GM23338 (cell line): ENCODE measurements at regions not wholly inside any gene's neighbourhood (a gene's known extent, or its start where the extent isn't known, plus 50 kb on each side); places are given as distances from the start of the nearest gene placed in this dataset.

Experiments used
- ATAC-seq: fragments of 200-7000 bp; cut with Tn5 transposase; 3 replicates; pipeline ENCODE4 v1.9.1; 2020
- DNase-seq: peaks from one replicate; pipeline ENCODE4 v3.0.0-alpha.2; 2015; ENCODE audit warnings: low spot score
- H2AFZ ChIP-seq: fragments of 200-600 bp; sonication (generic); 2 replicates; pipeline ENCODE4 v1.8.0; 2016; ENCODE audit warnings: antibody characterized with exemption, mild to moderate bottlenecking, moderate library complexity
- H3F3A ChIP-seq: fragments of 200-600 bp; sonication (generic); replicated peaks from 2 replicates; pipeline ENCODE4 v1.8.0; 2017; ENCODE audit warnings: antibody characterized with exemption, mixed run types, low read depth
- H3K27ac ChIP-seq: fragments of 200-600 bp; sonication (generic); 2 replicates; pipeline ENCODE4 v1.6.1; 2016; ENCODE audit warnings: low read depth
- H3K27me3 ChIP-seq: fragments of 200-600 bp; sonication (generic); 2 replicates; pipeline ENCODE4 v1.8.0; 2016; ENCODE audit warnings: mild to moderate bottlenecking, mixed run types, moderate library complexity; ENCODE audit not compliant: insufficient read depth
- H3K36me3 ChIP-seq: fragments of 200-600 bp; sonication (generic); 2 replicates; pipeline ENCODE4 v1.8.0; 2016; ENCODE audit warnings: mild to moderate bottlenecking; ENCODE audit not compliant: insufficient read depth
- H3K4me1 ChIP-seq: fragments of 200-600 bp; sonication (generic); 2 replicates; pipeline ENCODE4 v1.8.0; 2016; ENCODE audit warnings: mild to moderate bottlenecking, moderate library complexity; ENCODE audit not compliant: insufficient read depth
- H3K4me2 ChIP-seq: fragments of 200-600 bp; sonication (generic); 2 replicates; pipeline ENCODE4 v1.7.1; 2017; ENCODE audit warnings: mixed run types
- H3K4me3 ChIP-seq: fragments of 200-600 bp; sonication (generic); 2 replicates; pipeline ENCODE4 v1.6.1; 2016; ENCODE audit warnings: mixed run types
- H3K79me2 ChIP-seq: fragments of 200-600 bp; sonication (generic); replicated peaks from 2 replicates; pipeline ENCODE4 v1.8.0; 2017; ENCODE audit warnings: mild to moderate bottlenecking; ENCODE audit not compliant: insufficient read depth
- H3K9me2 ChIP-seq: fragments of 200-600 bp; sonication (generic); 2 replicates; pipeline ENCODE4 v1.8.0; 2017; ENCODE audit not compliant: insufficient read depth
- H4K20me1 ChIP-seq: fragments of 200-600 bp; sonication (generic); replicated peaks from 2 replicates; pipeline ENCODE4 v1.8.0; 2017; ENCODE audit warnings: mild to moderate bottlenecking; ENCODE audit not compliant: insufficient read depth
- H3K27ac Mint-ChIP-seq: 2 replicates; pipeline ENCODE4 v1.8.0; 2020; ENCODE audit warnings: inconsistent platforms, mild to moderate bottlenecking, moderate library complexity, mixed read lengths
- H3K27me3 Mint-ChIP-seq: 3 replicates; pipeline ENCODE4 v1.8.0; 2022; ENCODE audit warnings: low read depth, mild to moderate bottlenecking, moderate library complexity, mixed read lengths, inconsistent platforms; ENCODE audit not compliant: insufficient read depth, poor library complexity
- H3K36me3 Mint-ChIP-seq: 3 replicates; pipeline ENCODE4 v1.8.0; 2021; ENCODE audit warnings: low read depth, mild to moderate bottlenecking, inconsistent platforms, moderate library complexity, mixed read lengths
- H3K4me1 Mint-ChIP-seq: 3 replicates; pipeline ENCODE4 v1.8.0; 2020; ENCODE audit warnings: mild to moderate bottlenecking, inconsistent platforms, mixed read lengths
- H3K4me3 Mint-ChIP-seq: 3 replicates; pipeline ENCODE4 v1.8.0; 2021; ENCODE audit warnings: moderate library complexity, mild to moderate bottlenecking, inconsistent platforms, mixed read lengths
- H3K9me3 Mint-ChIP-seq: 3 replicates; pipeline ENCODE4 v1.8.0; 2020; ENCODE audit warnings: moderate library complexity, mild to moderate bottlenecking, inconsistent platforms, mixed read lengths
- CREB1 ChIP-seq: fragments of 250-450 bp; sonication (Bioruptor Pico); IDR thresholded peaks from 2 replicates; pipeline ENCODE4 v1.5.0; 2020; ENCODE audit warnings: low read depth, mild to moderate bottlenecking, moderate library complexity
- EZH2 ChIP-seq: fragments of 200-600 bp; sonication (generic); IDR thresholded peaks from one replicate; pipeline ENCODE4 v1.8.0; 2017; ENCODE audit warnings: antibody characterized with exemption, mild to moderate bottlenecking, low read depth; ENCODE audit not compliant: unreplicated experiment
- EZH2phosphoT487 ChIP-seq: fragments of 200-600 bp; sonication (generic); IDR thresholded peaks from one replicate; pipeline ENCODE4 v1.8.1; 2018; ENCODE audit warnings: antibody characterized with exemption; ENCODE audit not compliant: unreplicated experiment
- JUNB ChIP-seq: IDR thresholded peaks from one replicate; pipeline ENCODE4 v1.6.1; 2016; ENCODE audit warnings: antibody characterized with exemption; ENCODE audit not compliant: unreplicated experiment
- NANOG ChIP-seq: IDR thresholded peaks from 2 replicates; pipeline ENCODE4 v1.6.1; 2016; ENCODE audit warnings: antibody characterized with exemption, borderline replicate concordance
- STAT1 ChIP-seq: IDR thresholded peaks from one replicate; pipeline ENCODE4 v1.6.1; 2016; ENCODE audit warnings: antibody characterized with exemption; ENCODE audit not compliant: unreplicated experiment
- ZNF114 ChIP-seq: fragments of 250-450 bp; sonication (Bioruptor Pico); IDR thresholded peaks from 2 replicates; pipeline ENCODE4 v1.5.0; 2020; ENCODE audit warnings: mild to moderate bottlenecking, moderate library complexity
- ZNF331 ChIP-seq: fragments of 250-450 bp; sonication (Bioruptor Pico); IDR thresholded peaks from 2 replicates; pipeline ENCODE4 v1.5.0; 2020; ENCODE audit warnings: low read depth, mild to moderate bottlenecking, moderate library complexity

DNA sequence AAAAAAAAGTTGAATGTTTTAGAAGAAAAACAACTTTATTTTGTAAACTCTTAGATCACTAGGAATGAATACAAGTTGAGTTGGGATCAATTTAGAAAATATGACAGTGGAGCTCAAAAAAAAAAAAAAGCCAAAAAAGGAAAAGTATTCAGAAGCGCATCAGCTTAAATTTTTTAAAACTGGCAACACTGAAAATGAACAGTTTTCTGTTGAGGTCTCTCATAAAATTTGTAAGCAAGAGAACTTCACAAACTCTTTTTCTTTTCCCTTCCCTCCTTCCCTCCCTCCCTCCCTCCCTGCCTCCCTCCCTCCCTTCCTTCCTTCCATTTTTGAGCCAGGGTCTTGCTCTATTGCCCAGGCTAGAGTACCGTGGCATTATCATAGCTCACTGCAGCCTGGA, 143.9 kb downstream of the B3GNT2 start:
- H3F3A ChIP-seq: no peaks in the 10 kb centered on the region
- H3K4me3 ChIP-seq: no peak overlapping the region
- no peaks in the 10 kb centered on the region for H3K36me3 ChIP-seq
- H3K4me3 Mint-ChIP-seq: no peak overlapping the region
- no peak for DNase-seq
- H3K27me3 ChIP-seq: no peaks in the 10 kb centered on the region
- no peaks in the 10 kb centered on the region for H3K79me2 ChIP-seq
- no peak overlapping the region for H3K27ac Mint-ChIP-seq
- H3K4me2 ChIP-seq: no peak overlapping the region
- no peak overlapping the region for H3K27ac ChIP-seq
- no peaks in the 10 kb centered on the region; the same call in 2 of the 3 replicates for H3K36me3 Mint-ChIP-seq
- H4K20me1 ChIP-seq: no peaks in the 10 kb centered on the region
- H2AFZ ChIP-seq: no peak overlapping the region
- peaks cover 4% of the 10 kb centered on the region for H3K27me3 Mint-ChIP-seq
- ATAC-seq: no peak
- H3K4me1 Mint-ChIP-seq: peaks cover 13% of the 10 kb centered on the region
- TF ChIP-seq NANOG (no peak), EZH2 (no peak), EZH2phosphoT487 (no peak), ZNF114 (CRISPR knock-in tag) (no peak), STAT1 (no peak)
- H3K9me2 ChIP-seq: 0 out of 2 replicates have a peak, but pooled peaks cover 3% of the 10 kb centered on the region
- no peaks in the 10 kb centered on the region for H3K9me3 Mint-ChIP-seq
- peaks cover 16% of the 10 kb centered on the region for H3K4me1 ChIP-seq

DNA sequence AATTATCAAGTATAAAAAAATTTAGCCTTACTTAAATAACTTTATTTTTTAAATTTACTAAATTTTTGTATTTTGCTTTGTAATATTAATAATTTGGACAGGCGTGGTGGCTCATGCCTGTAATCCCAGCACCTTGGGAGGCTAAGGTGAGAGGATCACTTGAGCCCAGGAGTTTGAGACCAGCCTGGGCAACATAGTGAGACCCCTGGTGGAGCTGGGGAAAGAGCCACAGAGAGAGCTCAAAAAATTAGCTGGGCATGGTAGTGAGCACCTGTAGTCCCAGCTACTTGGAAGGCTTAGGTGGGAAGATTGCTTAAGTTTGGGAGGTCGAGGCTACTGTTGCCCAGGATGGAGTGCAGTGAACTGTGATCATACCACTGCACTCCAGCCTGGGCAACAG, 143.5 kb downstream of the B3GNT2 start:
- Mint-ChIP-seq H3K36me3 (no peaks in the 10 kb centered on the region; the same call in 2 of the 3 replicates), H3K4me1 (peaks cover 17% of the 10 kb centered on the region), H3K9me3 (no peaks in the 10 kb centered on the region), H3K27ac (no peak overlapping the region), H3K4me3 (no peak overlapping the region), H3K27me3 (peaks cover 4% of the 10 kb centered on the region)
- no peak overlapping the region for H3K27ac ChIP-seq
- no peaks in the 10 kb centered on the region for H3F3A ChIP-seq
- H3K4me3 ChIP-seq: no peak overlapping the region
- no peaks in the 10 kb centered on the region for H4K20me1 ChIP-seq
- H2AFZ ChIP-seq: no peak overlapping the region
- H3K27me3 ChIP-seq: no peaks in the 10 kb centered on the region
- H3K4me1 ChIP-seq: peaks cover 20% of the 10 kb centered on the region
- ATAC-seq (no peak), DNase-seq (no peak)
- no peaks in the 10 kb centered on the region for H3K36me3 ChIP-seq
- 0 out of 2 replicates have a peak, but pooled peaks cover under 1% of the 10 kb centered on the region for H3K9me2 ChIP-seq
- no peak overlapping the region for H3K4me2 ChIP-seq
- no peak for TF ChIP-seq CREB1 (CRISPR knock-in tag)
- TF ChIP-seq ZNF331: no peak
- TF ChIP-seq JUNB: no peak
- no peaks in the 10 kb centered on the region for H3K79me2 ChIP-seq

DNA sequence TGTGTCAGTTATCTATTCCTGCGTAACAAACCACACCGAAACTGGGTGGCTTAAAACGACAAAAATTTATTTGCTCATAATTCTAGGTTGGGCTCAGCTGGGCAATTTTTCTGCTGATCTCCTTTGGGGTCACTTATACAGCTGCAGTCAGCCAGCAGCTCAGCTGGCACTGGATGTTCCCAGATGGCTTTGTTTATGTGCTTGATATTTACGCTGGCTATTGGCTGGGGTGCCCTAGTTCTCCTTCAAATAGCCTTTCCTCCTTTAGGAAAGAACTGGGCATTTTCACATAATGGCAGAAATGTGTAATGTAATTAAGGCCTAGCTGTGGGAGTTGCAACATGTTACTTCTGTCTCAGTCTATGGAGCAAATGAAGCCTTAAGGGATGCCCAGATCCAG, 142.2 kb downstream of the B3GNT2 start:
- DNase-seq (no peak), ATAC-seq (no peak)
- peaks cover 18% of the 10 kb centered on the region for H3K4me1 Mint-ChIP-seq
- Histone ChIP-seq H3K4me3 (no peak overlapping the region), H3K9me2 (no peaks in the 10 kb centered on the region), H3K79me2 (no peaks in the 10 kb centered on the region), H4K20me1 (no peaks in the 10 kb centered on the region), H2AFZ (0 out of 2 replicates have a peak overlapping the region, but pooled peaks have one; percentile 56), H3K4me2 (no peak overlapping the region), H3K27me3 (no peaks in the 10 kb centered on the region), H3K4me1 (peaks cover 27% of the 10 kb centered on the region), H3K36me3 (no peaks in the 10 kb centered on the region), H3F3A (no peaks in the 10 kb centered on the region), H3K27ac (no peak overlapping the region)
- TF ChIP-seq JUNB: no peak
- TF ChIP-seq STAT1: no peak
- H3K27ac Mint-ChIP-seq: 0 out of 2 replicates have a peak overlapping the region, but pooled peaks have one; percentile 28
- H3K9me3 Mint-ChIP-seq: no peaks in the 10 kb centered on the region
- H3K4me3 Mint-ChIP-seq: no peak overlapping the region
- H3K27me3 Mint-ChIP-seq: peaks cover 5% of the 10 kb centered on the region
- no peaks in the 10 kb centered on the region; the same call in 2 of the 3 replicates for H3K36me3 Mint-ChIP-seq
